PC-9 (cell line): ENCODE measurements at regions not wholly inside any gene's neighbourhood (a gene's known extent, or its start where the extent isn't known, plus 50 kb on each side); places are given as distances from the start of the nearest gene placed in this dataset.
A peak's percentile ranks its signal among the peaks of the same experiment; 100 is the strongest.

Experiments
- BruUV-seq: library from RNA; stranded (reverse); fragments of 400-500 nt; replicated peaks from 2 replicates; lab custom pipeline; 2021; lab: Mats Ljungman, UMichigan
- CTCF ChIA-PET: fragments of 300-600 bp; sonication (Branson Sonifier 250); formaldehyde crosslinking; loops from one replicate; lab custom pipeline; 2022; ENCODE audit warnings: antibody characterized with exemption; lab: Charles Lee
- POLR2A ChIA-PET: fragments of 300-600 bp; sonication (Branson Sonifier 250); formaldehyde crosslinking; loops from one replicate; lab custom pipeline; 2022; ENCODE audit warnings: antibody characterized with exemption; ENCODE audit not compliant: unreplicated experiment; lab: Charles Lee
- DNase-seq, 2 experiments: peaks; one replicate each; pipeline versions ENCODE4 v3.0.0 to v3.0.0-alpha.2; 2015 to 2022; ENCODE audit warnings: mixed read lengths in 1 of 2
- H2AFZ ChIP-seq: fragments of 200-600 bp; sonication (generic); 2 replicates; pipeline ENCODE4 v1.8.1; 2017; ENCODE audit warnings: antibody characterized with exemption
- H3F3A ChIP-seq: fragments of 200-600 bp; sonication (generic); 2 replicates; pipeline ENCODE4 v1.8.1; 2017; ENCODE audit warnings: antibody characterized with exemption, mild to moderate bottlenecking, low read depth; ENCODE audit not compliant: insufficient read depth
- H3K27ac ChIP-seq: fragments of 200-600 bp; sonication (generic); 2 replicates; pipeline ENCODE4 v1.6.1; 2016; ENCODE audit warnings: mixed run types
- H3K27me3 ChIP-seq: fragments of 200-600 bp; sonication (generic); 2 replicates; pipeline ENCODE4 v1.6.1; 2016; ENCODE audit warnings: low read depth, mixed run types; ENCODE audit not compliant: insufficient read depth
- H3K36me3 ChIP-seq: fragments of 200-600 bp; sonication (generic); 2 replicates; pipeline ENCODE4 v1.6.1; 2016; ENCODE audit warnings: low read depth, mixed run types
- H3K4me1 ChIP-seq: fragments of 200-600 bp; sonication (generic); replicated peaks from 2 replicates; pipeline ENCODE4 v1.6.1; 2016; ENCODE audit warnings: mixed run types; ENCODE audit not compliant: insufficient read depth
- H3K4me2 ChIP-seq: fragments of 200-600 bp; sonication (generic); 2 replicates; pipeline ENCODE4 v1.6.1; 2017; ENCODE audit warnings: mixed run types
- H3K4me3 ChIP-seq: fragments of 200-600 bp; sonication (generic); 2 replicates; pipeline ENCODE4 v1.6.1; 2016; ENCODE audit warnings: mixed run types
- H3K79me2 ChIP-seq: fragments of 200-600 bp; sonication (generic); 2 replicates; pipeline ENCODE4 v1.6.1; 2017; ENCODE audit warnings: low read depth, mixed run types
- H3K9me2 ChIP-seq: fragments of 200-600 bp; sonication (generic); 2 replicates; pipeline ENCODE4 v1.8.1; 2017; ENCODE audit warnings: mild to moderate bottlenecking; ENCODE audit not compliant: insufficient read depth
- H3K9me3 ChIP-seq: fragments of 200-600 bp; sonication (generic); 2 replicates; pipeline ENCODE4 v1.8.1; 2016; ENCODE audit warnings: low read depth; ENCODE audit not compliant: insufficient read depth
- H4K20me1 ChIP-seq: fragments of 200-600 bp; sonication (generic); 2 replicates; pipeline ENCODE4 v1.8.1; 2017; ENCODE audit not compliant: insufficient read depth
- EZH2 ChIP-seq: fragments of 200-600 bp; sonication (generic); IDR thresholded peaks from 2 replicates; pipeline ENCODE4 v1.8.0; 2017; ENCODE audit warnings: antibody characterized with exemption, low read depth
- intact Hi-C: fragments of 100-400 bp; cut with micrococcal nuclease; formaldehyde crosslinking; loops from one replicate; pipeline ENCODE4 v1.10.0; 2022; ENCODE audit not compliant: unreplicated experiment
- TF ChIP-seq, protein P1 (sequence below): fragments of 200-600 bp; sonication (generic); conservative IDR thresholded peaks from 2 replicates; pipeline ENCODE4 v1.6.1; 2017; ENCODE audit warnings: mixed run types, antibody characterized with exemption, mild to moderate bottlenecking, moderate library complexity

DNA sequence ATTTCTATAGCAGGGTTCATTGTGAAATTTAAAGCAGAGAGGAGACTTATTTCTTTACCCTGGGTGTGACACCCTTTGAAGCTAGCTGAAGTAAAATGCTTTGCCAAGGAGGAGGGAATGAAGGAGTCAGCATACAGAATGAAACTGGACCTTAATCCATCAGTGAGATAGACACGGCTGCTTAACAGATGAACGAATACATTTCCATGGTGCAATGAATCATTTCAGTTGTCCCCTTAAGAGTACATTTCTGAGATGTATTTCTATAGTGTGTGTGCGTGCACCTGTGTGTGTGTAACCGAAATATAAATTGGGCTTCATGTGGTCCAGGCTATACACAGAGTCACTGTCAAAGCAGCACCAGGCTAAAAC, 73.8 kb upstream of the CD93 start:
- CTCF ChIA-PET, result no interaction called here
- TF ChIP-seq, protein P1, sequence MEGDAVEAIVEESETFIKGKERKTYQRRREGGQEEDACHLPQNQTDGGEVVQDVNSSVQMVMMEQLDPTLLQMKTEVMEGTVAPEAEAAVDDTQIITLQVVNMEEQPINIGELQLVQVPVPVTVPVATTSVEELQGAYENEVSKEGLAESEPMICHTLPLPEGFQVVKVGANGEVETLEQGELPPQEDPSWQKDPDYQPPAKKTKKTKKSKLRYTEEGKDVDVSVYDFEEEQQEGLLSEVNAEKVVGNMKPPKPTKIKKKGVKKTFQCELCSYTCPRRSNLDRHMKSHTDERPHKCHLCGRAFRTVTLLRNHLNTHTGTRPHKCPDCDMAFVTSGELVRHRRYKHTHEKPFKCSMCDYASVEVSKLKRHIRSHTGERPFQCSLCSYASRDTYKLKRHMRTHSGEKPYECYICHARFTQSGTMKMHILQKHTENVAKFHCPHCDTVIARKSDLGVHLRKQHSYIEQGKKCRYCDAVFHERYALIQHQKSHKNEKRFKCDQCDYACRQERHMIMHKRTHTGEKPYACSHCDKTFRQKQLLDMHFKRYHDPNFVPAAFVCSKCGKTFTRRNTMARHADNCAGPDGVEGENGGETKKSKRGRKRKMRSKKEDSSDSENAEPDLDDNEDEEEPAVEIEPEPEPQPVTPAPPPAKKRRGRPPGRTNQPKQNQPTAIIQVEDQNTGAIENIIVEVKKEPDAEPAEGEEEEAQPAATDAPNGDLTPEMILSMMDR, result no peak
- no peak for TF ChIP-seq EZH2
- Histone ChIP-seq H4K20me1 (no peaks in the 10 kb centered on the region), H3K9me2 (no peaks in the 10 kb centered on the region), H3K4me3 (no peak overlapping the region), H3K36me3 (no peaks in the 10 kb centered on the region), H3K79me2 (no peaks in the 10 kb centered on the region), H3K9me3 (no peaks in the 10 kb centered on the region), H3F3A (peaks cover 15% of the 10 kb centered on the region; the same call in 1 of the 2 replicates), H3K4me1 (peaks cover 54% of the 10 kb centered on the region), H3K27ac (peak overlapping the region; percentile 20; the same call in 1 of the 2 replicates), H3K4me2 (peak overlapping the region; percentile 23; the same call in 1 of the 2 replicates), H2AFZ (no peak overlapping the region), H3K27me3 (no peaks in the 10 kb centered on the region)
- no peak for DNase-seq
- intact Hi-C loops, result no loop called here
- POLR2A ChIA-PET, result no interaction called here
- no TSS peak for BruUV-seq

DNA sequence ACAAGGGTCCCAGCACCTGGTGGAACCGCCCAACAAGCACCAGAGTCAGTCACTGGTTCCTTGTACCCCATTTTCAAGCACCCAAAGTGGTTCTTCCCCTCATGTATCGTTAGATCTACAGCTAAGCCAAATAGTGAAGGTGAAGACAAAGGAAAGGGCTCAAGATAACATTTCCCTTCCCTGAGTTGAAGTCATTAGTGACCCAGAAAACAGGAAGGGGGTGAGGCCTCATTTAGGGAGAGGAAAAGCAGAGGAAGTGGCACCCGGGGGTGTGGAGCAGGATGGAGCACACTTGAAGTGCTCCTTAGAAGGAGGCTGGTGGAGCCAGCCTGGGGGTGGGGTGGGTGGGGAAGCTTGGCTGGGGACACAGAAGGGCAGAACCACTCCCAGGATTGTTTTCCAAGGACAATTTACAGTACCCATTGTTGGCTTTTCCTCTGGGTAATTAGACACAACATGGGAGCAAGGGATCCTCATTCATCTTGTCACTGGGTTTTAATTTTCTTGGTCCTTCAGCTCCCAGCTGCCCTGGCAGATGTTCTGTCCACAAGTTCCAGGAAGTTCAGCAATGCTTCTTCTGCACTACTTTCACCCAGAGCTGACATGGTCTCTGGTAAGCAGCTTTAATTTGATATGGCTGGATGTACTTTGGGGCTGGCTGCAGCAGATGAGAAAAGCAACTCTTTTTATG, 73.3 kb upstream of the CD93 start:
- Histone ChIP-seq H3K79me2 (no peaks in the 10 kb centered on the region), H3K9me3 (no peaks in the 10 kb centered on the region), H3K27me3 (no peaks in the 10 kb centered on the region), H3K36me3 (no peaks in the 10 kb centered on the region), H3K4me2 (peak overlapping the region; percentile 23; the same call in 1 of the 2 replicates), H3K4me3 (no peak overlapping the region), H4K20me1 (no peaks in the 10 kb centered on the region), H3K27ac (0 out of 2 replicates have a peak overlapping the region, but pooled peaks have one; percentile 20), H3K4me1 (peaks cover 60% of the 10 kb centered on the region), H2AFZ (no peak overlapping the region), H3K9me2 (no peaks in the 10 kb centered on the region), H3F3A (peaks cover 15% of the 10 kb centered on the region; the same call in 1 of the 2 replicates)
- intact Hi-C loops, result no loop called here
- ChIA-PET CTCF (no interaction called here), POLR2A (no interaction called here)
- no TSS peak for BruUV-seq
- TF ChIP-seq, protein P1, result no peak
- TF ChIP-seq EZH2, result no peak
- no peak for DNase-seq

DNA sequence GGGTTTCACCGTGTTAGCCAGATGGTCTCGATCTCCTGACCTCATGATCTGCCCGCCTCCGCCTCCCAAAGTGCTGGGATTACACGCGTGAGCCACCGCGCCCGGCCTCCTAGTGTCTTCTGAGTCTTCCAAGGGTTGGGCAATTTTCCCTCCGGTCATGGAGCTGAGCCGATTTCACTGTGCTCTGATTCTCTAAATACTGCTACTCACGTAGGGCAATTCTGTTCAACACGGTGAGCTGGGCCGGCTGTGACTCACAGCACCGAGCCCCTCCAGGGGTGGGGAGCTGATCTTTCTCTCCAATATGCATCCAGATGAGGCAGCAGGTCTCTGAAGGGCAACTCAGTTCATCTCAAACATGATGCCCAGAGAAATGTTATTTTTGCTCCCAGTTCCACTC, 71.6 kb upstream of the CD93 start:
- H3F3A ChIP-seq, result peaks cover 15% of the 10 kb centered on the region; the same call in 1 of the 2 replicates
- ChIA-PET CTCF (no interaction called here), POLR2A (no interaction called here)
- no peaks in the 10 kb centered on the region for H3K27me3 ChIP-seq
- intact Hi-C loops, result no loop called here
- no peaks in the 10 kb centered on the region for H3K9me3 ChIP-seq
- H3K9me2 ChIP-seq, result no peaks in the 10 kb centered on the region
- H3K79me2 ChIP-seq, result no peaks in the 10 kb centered on the region
- BruUV-seq, result no TSS peak
- DNase-seq, result no peak
- H3K36me3 ChIP-seq, result no peaks in the 10 kb centered on the region
- no peak overlapping the region for H3K4me2 ChIP-seq
- H3K4me1 ChIP-seq, result peaks cover 71% of the 10 kb centered on the region
- no peak overlapping the region for H2AFZ ChIP-seq
- no peaks in the 10 kb centered on the region for H4K20me1 ChIP-seq
- no peak overlapping the region for H3K27ac ChIP-seq
- TF ChIP-seq EZH2, result no peak
- TF ChIP-seq, protein P1, result no peak
- no peak overlapping the region for H3K4me3 ChIP-seq
